Endothelial cell of umbilical vein (primary cell): ENCODE measurements at regions not wholly inside any gene's neighbourhood (a gene's known extent, or its start where the extent isn't known, plus 50 kb on each side); places are given as distances from the start of the nearest gene placed in this dataset.

ENCODE experiments used
- BruUV-seq: library from RNA; stranded (reverse); fragments of 400-500 nt; replicated peaks from 2 replicates; lab custom pipeline; 2021; lab: Mats Ljungman, UMichigan
- CTCF ChIA-PET: fragments of 300-600, 350-600 bp; sonication (Branson Sonifier 250); formaldehyde crosslinking; loops from one replicate; lab custom pipeline; 2021; ENCODE audit warnings: antibody characterized with exemption, inconsistent platforms; lab: Charles Lee
- POLR2A ChIA-PET: fragments of 300-600, 350-600 bp; sonication (Branson Sonifier 250); formaldehyde crosslinking; loops from one replicate; lab custom pipeline; 2021; ENCODE audit warnings: antibody characterized with exemption, inconsistent platforms; lab: Charles Lee
- DNase-seq: peaks from one replicate; pipeline ENCODE4 v3.0.0-alpha.2; 2011; ENCODE audit warnings: low read depth, low spot score
- FAIRE-seq: peaks from 2 replicates; lab custom pipeline; 2011; peaks lifted over from hg19 to GRCh38; lab: Jason Lieb, UNC
- H2AFZ ChIP-seq: 2 replicates; pipeline ENCODE4 v1.6.0; 2012; ENCODE audit warnings: low read depth, low read length, control low read depth, inconsistent platforms
- H3K27ac ChIP-seq: 2 replicates; pipeline ENCODE4 v1.5.1; 2011; ENCODE audit warnings: low read depth, mild to moderate bottlenecking, control low read depth, low read length, moderate library complexity; ENCODE audit not compliant: insufficient read depth
- H3K27me3 ChIP-seq, 2 experiments: 2 replicates each; pipeline versions ENCODE4 v1.6.0 to v1.6.1; 2011; ENCODE audit warnings: low read length in 2 of 2, mixed read lengths in 1 of 2; ENCODE audit not compliant: control insufficient read depth in 2 of 2, insufficient read depth in 2 of 2
- H3K36me3 ChIP-seq, 2 experiments: 2 replicates in 1 of 2; 3 replicates in 1 of 2; pipeline ENCODE4 v1.5.1; 2011; ENCODE audit warnings: low read length in 2 of 2, mild to moderate bottlenecking in 1 of 2, moderate library complexity in 1 of 2; ENCODE audit not compliant: control insufficient read depth in 2 of 2, insufficient read depth in 2 of 2; ENCODE audit errors: extremely low read depth in 1 of 2
- H3K4me1 ChIP-seq: 3 replicates; pipeline ENCODE4 v1.5.1; 2011; ENCODE audit warnings: mild to moderate bottlenecking, low read length; ENCODE audit not compliant: control insufficient read depth, insufficient read depth; ENCODE audit errors: extremely low read depth
- H3K4me2 ChIP-seq: 2 replicates; pipeline ENCODE4 v1.6.1; 2011; ENCODE audit warnings: low read length, control low read depth, mixed read lengths; ENCODE audit not compliant: insufficient read depth
- H3K4me3 ChIP-seq, 3 experiments: fragments of 200-600 bp in 1 of 3; sonication (generic), shearing (Covaris generic) in 1 of 3; replicated peaks in 1 of 3; 2 replicates each; pipeline ENCODE4 v1.5.1; 2011 to 2016; ENCODE audit warnings: control low read depth in 3 of 3, low read length in 3 of 3, mild to moderate bottlenecking in 2 of 3, inconsistent platforms in 1 of 3, low read depth in 1 of 3, moderate library complexity in 1 of 3; ENCODE audit not compliant: insufficient read depth in 1 of 3
- H3K79me2 ChIP-seq: 2 replicates; pipeline ENCODE4 v1.6.0; 2012; ENCODE audit warnings: low read length, inconsistent platforms; ENCODE audit not compliant: control insufficient read depth, insufficient read depth
- H3K9ac ChIP-seq: replicated peaks from 2 replicates; pipeline ENCODE3; 2011; ENCODE audit warnings: low read length, control low read depth; ENCODE audit not compliant: insufficient read depth; ENCODE audit errors: extremely low read depth
- H3K9me1 ChIP-seq: replicated peaks from 3 replicates; pipeline ENCODE4 v1.6.0; 2011; ENCODE audit warnings: mild to moderate bottlenecking, low read length; ENCODE audit not compliant: control insufficient read depth, insufficient read depth; ENCODE audit errors: extremely low read depth
- H3K9me3 ChIP-seq: replicated peaks from 2 replicates; pipeline ENCODE4 v1.5.1; 2012; ENCODE audit warnings: low read length, inconsistent platforms; ENCODE audit not compliant: control insufficient read depth, insufficient read depth
- H4K20me1 ChIP-seq: replicated peaks from 2 replicates; pipeline ENCODE3; 2011; ENCODE audit warnings: mild to moderate bottlenecking, low read length; ENCODE audit not compliant: control insufficient read depth, insufficient read depth; ENCODE audit errors: extremely low read depth
- EZH2 ChIP-seq: IDR thresholded peaks from 2 replicates; pipeline ENCODE4 v1.6.1; 2012; ENCODE audit warnings: borderline replicate concordance, low read depth, mild to moderate bottlenecking, moderate library complexity, low read length, inconsistent platforms; ENCODE audit not compliant: severe bottlenecking
- FOS ChIP-seq: IDR thresholded peaks from 2 replicates; pipeline ENCODE4 v1.6.1; 2011; ENCODE audit warnings: mild to moderate bottlenecking, low read length, moderate library complexity, borderline replicate concordance; ENCODE audit not compliant: insufficient read depth
- GATA2 ChIP-seq: IDR thresholded peaks from 2 replicates; pipeline ENCODE4 v1.7.0; 2011; ENCODE audit warnings: low read depth, mild to moderate bottlenecking, moderate library complexity, mixed read lengths, low read length; ENCODE audit not compliant: insufficient read length, insufficient read depth
- JUN ChIP-seq: IDR thresholded peaks from 2 replicates; pipeline ENCODE4 v1.6.1; 2011; ENCODE audit warnings: borderline replicate concordance, low read depth; ENCODE audit not compliant: insufficient read length, insufficient read depth
- MYC ChIP-seq: IDR thresholded peaks from one replicate; pipeline ENCODE4 v1.6.1; 2011; ENCODE audit warnings: mild to moderate bottlenecking, low read depth, low read length
- POLR2A ChIP-seq: IDR thresholded peaks from 2 replicates; pipeline ENCODE4 v1.6.1; 2012; ENCODE audit warnings: low read depth, mild to moderate bottlenecking, control low read depth, low read length
- POLR2AphosphoS5 ChIP-seq: IDR thresholded peaks from 2 replicates; pipeline ENCODE4 v1.6.1; 2012; ENCODE audit warnings: low read depth, mild to moderate bottlenecking, control low read depth, low read length, moderate library complexity; ENCODE audit not compliant: insufficient read depth
- dilution Hi-C: fragments of 300-500 bp; cut with MboI; formaldehyde crosslinking; loops from one replicate; pipeline ENCODE4 v1.15.0; 2019; ENCODE audit warnings: low sequenced_read_pairs; ENCODE audit not compliant: extremely low pct_ligation_motif_present
- intact Hi-C: fragments of 100-400 bp; cut with micrococcal nuclease; formaldehyde crosslinking; loops from one replicate; pipeline ENCODE4 v1.10.0; 2022
- TF ChIP-seq, protein P1 (sequence below): IDR thresholded peaks from 2 replicates; pipeline ENCODE4 v1.6.1; 2011; ENCODE audit not compliant: insufficient read depth, insufficient read length
- TF ChIP-seq, protein P2 (sequence below), 2 donors: IDR thresholded peaks; 1 replicate in 1 of 2; 2 replicates in 1 of 2; pipeline ENCODE4 v1.5.1; 2011; ENCODE audit warnings: low read length in 2 of 2, mild to moderate bottlenecking in 2 of 2, moderate library complexity in 2 of 2, control low read depth in 1 of 2, inconsistent platforms in 1 of 2, low read depth in 1 of 2; ENCODE audit not compliant: insufficient read depth in 1 of 2; ENCODE audit errors: extremely low read depth in 1 of 2

DNA sequence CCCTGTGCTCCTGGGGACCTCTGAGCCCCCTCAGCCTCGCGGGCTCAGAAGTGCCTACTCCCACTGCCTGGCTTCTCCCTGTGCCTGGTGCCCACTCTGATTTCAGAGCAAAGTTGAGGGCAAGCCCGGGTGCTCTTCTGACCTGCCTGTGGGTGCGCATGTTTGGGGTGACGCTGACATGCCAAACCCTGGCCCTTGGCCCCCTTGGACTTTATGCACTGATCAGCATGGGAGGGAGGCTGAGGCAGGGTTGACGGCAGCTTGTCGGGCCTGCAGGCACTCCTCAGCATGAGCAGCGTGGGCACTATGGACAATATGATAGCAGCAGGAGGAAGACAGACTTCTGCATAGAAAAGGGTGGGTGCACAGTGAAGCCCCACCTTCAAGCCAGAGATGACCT, 279.3 kb upstream of the KLF12 start:
- dilution Hi-C loops = no loop called here

More for the DNA sequence above, 279.3 kb upstream of the KLF12 start:
- intact Hi-C loops = no loop called here
- FAIRE-seq (no peak), DNase-seq (no peak)
- TF ChIP-seq POLR2AphosphoS5 = no peak
- no peak for TF ChIP-seq POLR2A
- TF ChIP-seq, protein P1, sequence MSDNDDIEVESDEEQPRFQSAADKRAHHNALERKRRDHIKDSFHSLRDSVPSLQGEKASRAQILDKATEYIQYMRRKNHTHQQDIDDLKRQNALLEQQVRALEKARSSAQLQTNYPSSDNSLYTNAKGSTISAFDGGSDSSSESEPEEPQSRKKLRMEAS = no peak
- TF ChIP-seq, protein P2, sequence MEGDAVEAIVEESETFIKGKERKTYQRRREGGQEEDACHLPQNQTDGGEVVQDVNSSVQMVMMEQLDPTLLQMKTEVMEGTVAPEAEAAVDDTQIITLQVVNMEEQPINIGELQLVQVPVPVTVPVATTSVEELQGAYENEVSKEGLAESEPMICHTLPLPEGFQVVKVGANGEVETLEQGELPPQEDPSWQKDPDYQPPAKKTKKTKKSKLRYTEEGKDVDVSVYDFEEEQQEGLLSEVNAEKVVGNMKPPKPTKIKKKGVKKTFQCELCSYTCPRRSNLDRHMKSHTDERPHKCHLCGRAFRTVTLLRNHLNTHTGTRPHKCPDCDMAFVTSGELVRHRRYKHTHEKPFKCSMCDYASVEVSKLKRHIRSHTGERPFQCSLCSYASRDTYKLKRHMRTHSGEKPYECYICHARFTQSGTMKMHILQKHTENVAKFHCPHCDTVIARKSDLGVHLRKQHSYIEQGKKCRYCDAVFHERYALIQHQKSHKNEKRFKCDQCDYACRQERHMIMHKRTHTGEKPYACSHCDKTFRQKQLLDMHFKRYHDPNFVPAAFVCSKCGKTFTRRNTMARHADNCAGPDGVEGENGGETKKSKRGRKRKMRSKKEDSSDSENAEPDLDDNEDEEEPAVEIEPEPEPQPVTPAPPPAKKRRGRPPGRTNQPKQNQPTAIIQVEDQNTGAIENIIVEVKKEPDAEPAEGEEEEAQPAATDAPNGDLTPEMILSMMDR (IDR thresholded peaks at IDR 0.05; ENCODE audit: extremely low read depth in 1 of 2, insufficient read depth in 1 of 2, low read depth in 1 of 2, low read length in 2 of 2) = no peak
- TF ChIP-seq GATA2 = no peak
- TF ChIP-seq FOS = no peak
- TF ChIP-seq MYC = no peak
- TF ChIP-seq EZH2 = no peak
- no peak for TF ChIP-seq JUN
- H3K9me1 ChIP-seq = no peaks in the 10 kb centered on the region
- no peak overlapping the region for H3K9ac ChIP-seq
- ChIA-PET POLR2A (no interaction called here), CTCF (no interaction called here)
- no peak overlapping the region for H3K4me3 ChIP-seq
- no peak overlapping the region for H3K4me2 ChIP-seq
- H3K36me3 ChIP-seq = no peaks in the 10 kb centered on the region
- BruUV-seq = no TSS peak
- no peaks in the 10 kb centered on the region for H4K20me1 ChIP-seq
- H2AFZ ChIP-seq = no peak overlapping the region
- H3K27ac ChIP-seq = no peak overlapping the region
- no peaks in the 10 kb centered on the region for H3K4me1 ChIP-seq
- H3K9me3 ChIP-seq = no peaks in the 10 kb centered on the region
- H3K27me3 ChIP-seq = no peaks in the 10 kb centered on the region
- H3K79me2 ChIP-seq = no peaks in the 10 kb centered on the region
